ENCODE measurements at regions not wholly inside any gene's neighbourhood (a gene's known extent, or its start where the extent isn't known, plus 50 kb on each side); places are given as distances from the start of the nearest gene placed in this dataset.

DNA sequence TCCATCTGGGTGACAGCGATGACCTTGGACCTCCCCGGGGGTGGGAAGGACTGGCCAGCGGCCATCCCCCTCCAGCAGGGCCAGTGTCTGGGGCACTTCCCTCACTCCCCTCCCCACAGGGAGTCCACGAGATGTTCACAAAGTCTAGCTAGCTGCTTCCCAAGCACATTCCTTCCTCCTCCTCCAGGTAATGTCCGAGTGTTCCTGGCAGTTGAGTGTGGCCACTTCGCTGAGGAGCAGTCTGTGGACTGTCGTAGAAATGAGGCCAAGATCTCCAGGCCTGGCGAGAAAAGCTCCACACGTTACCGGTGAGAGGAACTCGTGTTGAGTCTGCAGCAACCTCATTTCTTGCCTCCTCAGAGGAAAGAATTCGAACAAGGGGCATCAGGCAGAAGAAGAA lies 425.5 kb downstream of the BRD1 start:
- H3K4me1 ChIP-seq (ENCODE audit: insufficient read depth, low read length): no peaks in the 10 kb centered on the region
- ChIA-PET CTCF (interaction anchor here (0.7 kb wide), 1 partner anchor 93 kb away, joined by 5 read pairs; no protein-coding TSS in a partner anchor), POLR2A (ENCODE audit: unreplicated experiment) (no interaction called here)

DNA sequence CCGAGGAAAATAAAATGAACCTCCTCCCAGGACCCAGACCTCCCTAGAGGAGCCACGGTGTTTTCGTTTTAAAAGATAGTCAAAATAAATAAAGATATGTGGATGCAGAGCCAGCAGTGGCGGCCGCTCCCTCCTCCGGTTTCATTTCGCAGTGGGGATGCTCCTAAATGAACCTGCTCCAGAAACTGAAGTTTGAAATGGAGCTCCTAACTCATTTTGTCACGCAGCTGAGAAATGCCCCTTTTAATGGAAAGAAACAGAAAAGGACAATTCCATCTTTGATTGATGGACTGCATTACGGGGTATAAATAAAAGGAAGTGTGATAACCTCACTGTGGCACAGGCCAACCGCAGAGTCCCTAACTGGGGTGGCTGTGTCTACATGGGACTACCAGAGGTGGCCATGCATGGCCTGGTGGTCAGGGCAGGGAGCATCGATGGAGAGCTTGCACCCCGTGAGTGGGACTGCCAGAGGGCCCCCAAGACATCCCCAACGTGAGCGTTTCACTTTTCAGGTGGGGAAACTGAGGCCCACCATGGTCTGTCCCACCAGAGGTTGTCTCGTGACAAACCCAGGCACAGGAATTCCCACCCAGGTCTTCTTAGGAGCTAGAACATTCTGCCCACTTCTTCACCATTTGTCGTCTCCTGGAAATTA lies 426.6 kb downstream of the BRD1 start:
- no peaks in the 10 kb centered on the region for H3K9me2 ChIP-seq (replicated peaks; ENCODE audit: low read length)
- POLR2A ChIA-PET (ENCODE audit: unreplicated experiment): no interaction called here
- no peak overlapping the region for H2AFZ ChIP-seq (ENCODE audit: low read length)
- H3K4me3 ChIP-seq (ENCODE audit: low read length): no peak overlapping the region
- H3K27ac ChIP-seq (ENCODE audit: low read length): no peak overlapping the region
- BruUV-seq (replicated peaks): no TSS peak
- H4K20me1 ChIP-seq (ENCODE audit: low read length): no peaks in the 10 kb centered on the region
- no peaks in the 10 kb centered on the region for H3K36me3 ChIP-seq (ENCODE audit: low read depth, low read length)
- ATAC-seq: no peak
- peak overlapping the region; percentile 1; the same call in 1 of the 2 replicates for H3K4me2 ChIP-seq (ENCODE audit: low read length)
- CTCF ChIA-PET: no interaction called here
- DNase-seq: no peak
- H3K79me2 ChIP-seq (ENCODE audit: low read length): no peaks in the 10 kb centered on the region
- H3K9ac ChIP-seq (ENCODE audit: low read length): no peak overlapping the region
- H3F3A ChIP-seq (ENCODE audit: low read length, unreplicated experiment): no peaks in the 10 kb centered on the region
- peaks cover 64% of the 10 kb centered on the region for H3K27me3 ChIP-seq (ENCODE audit: low read length)
- no peaks in the 10 kb centered on the region for H3K4me1 ChIP-seq (ENCODE audit: insufficient read depth, low read length)
- TF ChIP-seq EZH2 (IDR thresholded peaks at IDR 0.05; ENCODE audit: low read length, unreplicated experiment): no peak
- TF ChIP-seq, protein P1, sequence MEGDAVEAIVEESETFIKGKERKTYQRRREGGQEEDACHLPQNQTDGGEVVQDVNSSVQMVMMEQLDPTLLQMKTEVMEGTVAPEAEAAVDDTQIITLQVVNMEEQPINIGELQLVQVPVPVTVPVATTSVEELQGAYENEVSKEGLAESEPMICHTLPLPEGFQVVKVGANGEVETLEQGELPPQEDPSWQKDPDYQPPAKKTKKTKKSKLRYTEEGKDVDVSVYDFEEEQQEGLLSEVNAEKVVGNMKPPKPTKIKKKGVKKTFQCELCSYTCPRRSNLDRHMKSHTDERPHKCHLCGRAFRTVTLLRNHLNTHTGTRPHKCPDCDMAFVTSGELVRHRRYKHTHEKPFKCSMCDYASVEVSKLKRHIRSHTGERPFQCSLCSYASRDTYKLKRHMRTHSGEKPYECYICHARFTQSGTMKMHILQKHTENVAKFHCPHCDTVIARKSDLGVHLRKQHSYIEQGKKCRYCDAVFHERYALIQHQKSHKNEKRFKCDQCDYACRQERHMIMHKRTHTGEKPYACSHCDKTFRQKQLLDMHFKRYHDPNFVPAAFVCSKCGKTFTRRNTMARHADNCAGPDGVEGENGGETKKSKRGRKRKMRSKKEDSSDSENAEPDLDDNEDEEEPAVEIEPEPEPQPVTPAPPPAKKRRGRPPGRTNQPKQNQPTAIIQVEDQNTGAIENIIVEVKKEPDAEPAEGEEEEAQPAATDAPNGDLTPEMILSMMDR (conservative IDR thresholded peaks at IDR 0.05; ENCODE audit: low read depth, low read length): no peak
- no peak for TF ChIP-seq EZH2phosphoT487 (IDR thresholded peaks at IDR 0.05; ENCODE audit: borderline replicate concordance, low read length)
- intact Hi-C loops (cut with micrococcal nuclease): no loop called here
- no peaks in the 10 kb centered on the region for H3K9me3 ChIP-seq (ENCODE audit: low read length)

More for the DNA sequence above, 425.5 kb downstream of the BRD1 start:
- no peak overlapping the region for H2AFZ ChIP-seq (ENCODE audit: low read length)
- no peak overlapping the region for H3K4me2 ChIP-seq (ENCODE audit: low read length)
- H3K9me2 ChIP-seq (replicated peaks; ENCODE audit: low read length): no peaks in the 10 kb centered on the region
- H3K27me3 ChIP-seq (ENCODE audit: low read length): peaks cover 65% of the 10 kb centered on the region
- no peaks in the 10 kb centered on the region for H3F3A ChIP-seq (ENCODE audit: low read length, unreplicated experiment)
- BruUV-seq (replicated peaks): no TSS peak
- H3K9ac ChIP-seq (ENCODE audit: low read length): no peak overlapping the region
- H3K4me3 ChIP-seq (ENCODE audit: low read length): no peak overlapping the region
- intact Hi-C loops (cut with micrococcal nuclease): no loop called here
- no peak overlapping the region for H3K27ac ChIP-seq (ENCODE audit: low read length)
- H4K20me1 ChIP-seq (ENCODE audit: low read length): no peaks in the 10 kb centered on the region
- TF ChIP-seq EZH2 (IDR thresholded peaks at IDR 0.05; ENCODE audit: low read length, unreplicated experiment) (no peak), EZH2phosphoT487 (IDR thresholded peaks at IDR 0.05; ENCODE audit: borderline replicate concordance, low read length) (no peak)
- TF ChIP-seq, protein P1 (conservative IDR thresholded peaks at IDR 0.05; ENCODE audit: low read depth, low read length): no peak
- no peak for DNase-seq
- H3K9me3 ChIP-seq (ENCODE audit: low read length): no peaks in the 10 kb centered on the region
- H3K36me3 ChIP-seq (ENCODE audit: low read depth, low read length): no peaks in the 10 kb centered on the region
- no peaks in the 10 kb centered on the region for H3K79me2 ChIP-seq (ENCODE audit: low read length)
- no peak for ATAC-seq

DNA sequence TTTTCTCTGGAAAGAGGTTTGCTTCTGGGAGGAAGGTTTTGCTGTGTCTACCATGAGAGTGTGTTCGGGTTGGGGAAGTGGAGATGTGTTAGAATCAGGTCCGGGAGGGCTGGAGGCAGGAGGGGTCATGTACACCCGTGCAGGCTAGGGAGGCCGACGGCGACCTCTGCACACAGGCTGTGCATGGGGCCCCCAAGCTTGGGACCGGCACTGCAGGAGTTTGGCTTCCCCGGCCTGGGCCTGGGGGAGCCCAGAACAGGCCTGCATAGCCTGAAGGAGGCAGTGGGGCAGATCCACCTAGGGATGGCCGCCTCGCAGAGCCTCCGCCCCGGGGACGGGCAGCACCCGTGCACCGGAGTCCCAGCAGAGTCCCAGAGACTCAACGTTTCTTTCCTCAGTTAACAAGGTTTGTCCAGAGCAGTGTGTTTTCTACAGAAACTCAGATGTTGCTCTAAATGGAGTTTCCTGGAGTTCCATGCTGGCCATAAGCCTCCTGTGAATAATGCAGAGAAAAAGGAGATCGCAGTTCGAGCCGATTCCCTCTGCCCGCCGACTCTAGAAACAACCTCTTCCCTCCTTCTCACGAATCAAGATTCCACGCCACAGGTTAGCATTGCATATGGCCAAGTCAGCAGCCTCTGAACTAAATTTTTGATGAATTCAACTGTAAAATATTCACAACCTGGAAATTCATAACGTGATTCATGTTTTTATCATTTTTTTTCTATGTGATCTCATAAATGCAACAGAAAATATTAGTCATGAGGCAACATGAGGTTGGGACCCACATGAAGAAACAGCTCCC lies 427.3 kb downstream of the BRD1 start:
- Histone ChIP-seq H3K36me3 (ENCODE audit: low read depth, low read length) (no peaks in the 10 kb centered on the region), H3K9me2 (replicated peaks; ENCODE audit: low read length) (no peaks in the 10 kb centered on the region), H3F3A (ENCODE audit: low read length, unreplicated experiment) (no peaks in the 10 kb centered on the region), H3K27ac (ENCODE audit: low read length) (no peak overlapping the region), H2AFZ (ENCODE audit: low read length) (no peak overlapping the region), H3K27me3 (ENCODE audit: low read length) (peaks cover 61% of the 10 kb centered on the region), H3K79me2 (ENCODE audit: low read length) (no peaks in the 10 kb centered on the region), H3K4me2 (ENCODE audit: low read length) (peak overlapping the region; percentile 1; the same call in 1 of the 2 replicates), H3K4me1 (ENCODE audit: insufficient read depth, low read length) (no peaks in the 10 kb centered on the region), H4K20me1 (ENCODE audit: low read length) (no peaks in the 10 kb centered on the region), H3K4me3 (ENCODE audit: low read length) (no peak overlapping the region), H3K9ac (ENCODE audit: low read length) (no peak overlapping the region), H3K9me3 (ENCODE audit: low read length) (no peaks in the 10 kb centered on the region)
- peak; percentile 19 for DNase-seq
- no TSS peak for BruUV-seq (replicated peaks)
- intact Hi-C loops (cut with micrococcal nuclease): no loop called here
- TF ChIP-seq, protein P1 (conservative IDR thresholded peaks at IDR 0.05; ENCODE audit: low read depth, low read length): no peak
- TF ChIP-seq EZH2 (IDR thresholded peaks at IDR 0.05; ENCODE audit: low read length, unreplicated experiment) (no peak), EZH2phosphoT487 (IDR thresholded peaks at IDR 0.05; ENCODE audit: borderline replicate concordance, low read length) (no peak)
- ChIA-PET CTCF (no interaction called here), POLR2A (ENCODE audit: unreplicated experiment) (no interaction called here)
- no peak for ATAC-seq

Data from PC-3 (cell line).